ENCODE measurements at regions not wholly inside any gene's neighbourhood (a gene's known extent, or its start where the extent isn't known, plus 50 kb on each side); places are given as distances from the start of the nearest gene placed in this dataset.
"Not testable (repeated sequence)": the region's sequence is repeated elsewhere in the genome, so short reads cannot be mapped to it uniquely, and the experiment has no call there.

- peak in 1 of 2 donors; percentile 19 for DNase-seq
Observed at GRCh38 chr5:50590444-50591189, 75.8 kb upstream of the PARP8 start.

DNA sequence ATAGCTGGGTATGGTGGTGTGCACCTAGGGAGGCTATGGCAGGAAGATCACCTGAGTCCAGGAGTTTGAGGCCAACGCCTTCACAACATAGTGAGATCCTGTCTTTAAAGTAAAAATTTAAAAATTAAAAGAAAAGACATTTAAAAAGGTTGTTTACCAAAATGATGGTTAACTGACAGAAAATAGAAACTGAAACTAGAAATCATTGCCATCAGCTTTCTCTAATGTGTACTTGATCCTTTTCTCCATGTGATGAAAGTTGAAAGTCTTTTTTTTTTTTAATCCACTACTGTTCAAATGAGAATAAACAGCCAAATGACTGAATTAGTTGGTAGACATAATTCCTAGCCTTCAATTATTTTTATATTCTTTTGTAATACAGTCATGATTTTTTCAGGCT, 75.1 kb upstream of the PARP8 start:
- peak in 1 of 2 donors; percentile 57 for DNase-seq

- DNase-seq, result peak; percentile 18 to 66
Observed at GRCh38 chr5:50593681-50594080, 72.8 kb upstream of the PARP8 start.

DNA sequence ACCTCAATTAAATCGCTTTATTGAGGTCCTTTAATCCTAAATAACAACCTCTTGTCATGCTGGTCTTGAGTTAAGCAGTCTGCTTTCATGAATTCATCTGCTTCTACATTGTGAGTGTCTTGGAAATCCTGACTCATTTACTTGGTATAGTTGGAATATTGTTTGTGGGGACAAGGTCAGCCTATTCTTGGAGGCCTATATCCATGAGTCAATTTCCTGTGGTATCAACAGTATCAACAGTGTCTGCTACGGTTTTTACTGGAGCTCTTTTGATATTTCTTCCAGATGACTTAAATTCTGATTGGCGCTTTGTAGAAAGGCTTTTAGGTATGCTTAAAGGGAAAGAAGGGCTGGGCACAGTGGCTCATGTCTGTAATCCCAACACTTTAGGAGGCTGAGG, 71.2 kb upstream of the PARP8 start:
- no peak for DNase-seq

DNA sequence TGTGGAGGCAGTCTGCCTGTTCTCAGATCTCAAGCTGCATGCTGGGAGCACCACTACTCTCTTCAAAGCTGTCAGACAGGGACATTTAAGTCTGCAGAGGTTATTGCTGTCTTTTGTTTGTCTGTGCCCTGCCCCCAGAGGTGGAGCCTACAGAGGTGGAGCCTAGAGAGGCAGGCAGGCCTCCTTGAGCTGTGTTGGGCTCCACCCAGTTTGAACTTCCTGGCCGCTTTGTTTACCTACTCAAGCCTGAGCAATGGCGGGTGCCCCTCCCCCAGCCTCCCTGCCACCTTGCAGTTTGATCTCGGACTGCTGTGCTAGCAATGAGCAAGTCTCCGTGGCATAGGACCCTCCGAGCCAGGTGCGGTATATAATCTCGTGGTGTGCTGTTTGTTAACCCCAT, 64.9 kb upstream of the PARP8 start:
- peak in 1 of 2 donors; percentile 41 for DNase-seq

GRCh38 chr5:50606179-50606578, 60.3 kb upstream of the PARP8 start:
- no peak for DNase-seq

DNA sequence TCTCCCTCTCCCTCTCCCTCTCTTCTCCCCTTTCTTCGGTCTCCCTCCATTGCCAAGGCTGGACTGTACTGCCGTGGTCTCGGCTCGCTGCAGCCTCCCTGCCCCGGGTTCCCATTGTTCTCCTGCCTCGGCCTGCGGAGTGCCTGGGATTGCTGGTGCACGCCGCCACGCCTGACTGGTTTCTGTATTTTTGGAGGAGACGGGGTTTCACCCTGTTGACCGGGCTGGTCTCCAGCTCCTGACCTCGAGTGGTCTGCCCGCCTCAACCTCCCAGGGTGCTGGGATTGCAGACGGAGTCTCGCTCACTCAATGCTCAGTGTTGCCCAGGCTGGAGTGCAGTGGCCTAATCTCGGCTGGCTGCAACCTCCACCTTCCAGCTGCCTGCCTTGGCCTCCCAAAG, 59.0 kb upstream of the PARP8 start:
- not testable (repeated sequence) for DNase-seq

DNA sequence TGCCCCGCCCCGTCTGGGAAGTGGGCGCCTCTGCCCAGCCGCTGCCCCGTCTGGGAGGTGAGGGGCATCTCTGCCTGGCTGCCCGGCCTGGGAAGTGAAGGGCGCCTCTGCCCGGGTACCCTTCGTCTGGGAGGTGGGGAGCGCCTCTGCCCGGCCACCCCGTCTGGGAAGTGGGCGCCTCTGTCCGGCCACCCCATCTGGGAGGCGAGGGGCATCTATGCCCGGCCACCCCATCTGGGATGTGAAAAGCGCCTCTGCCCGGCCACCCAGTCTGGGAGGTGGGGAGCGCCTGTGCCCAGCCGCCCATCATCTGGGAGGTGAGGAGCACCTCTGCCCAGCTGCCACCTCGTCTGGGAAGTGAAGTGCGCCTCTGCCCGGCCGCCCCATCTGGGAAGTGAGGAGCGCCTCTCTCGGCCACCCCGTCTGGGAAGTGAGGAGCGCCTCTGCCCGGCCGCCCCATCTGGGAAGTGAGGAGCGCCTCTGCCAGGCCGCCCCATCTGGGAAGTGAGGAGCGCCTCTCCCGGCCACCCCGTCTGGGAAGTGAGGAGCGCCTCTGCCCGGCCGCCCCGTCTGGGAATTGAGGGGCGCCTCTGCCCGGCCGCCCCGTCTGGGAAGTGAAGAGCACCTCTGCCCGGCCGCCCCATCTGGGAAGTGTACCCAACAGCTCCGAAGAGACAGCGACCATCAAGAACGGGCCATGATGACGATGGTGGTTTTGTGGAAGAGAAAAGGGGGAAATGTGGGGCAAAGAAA, 58.3 kb upstream of the PARP8 start:
- not testable (repeated sequence) for DNase-seq

- not testable (repeated sequence) for DNase-seq
Observed at GRCh38 chr5:50613057-50613456, 53.4 kb upstream of the PARP8 start.

Measured in CD4-positive, alpha-beta T cell treated with Interferon alpha-2 for 1 hour (primary cell).